Small intestine (tissue), 7 donors: ENCODE measurements at regions not wholly inside any gene's neighbourhood (a gene's known extent, or its start where the extent isn't known, plus 50 kb on each side); places are given as distances from the start of the nearest gene placed in this dataset.
A peak's percentile ranks its signal among the peaks of the same experiment; 100 is the strongest.
"Not testable (repeated sequence)": the region's sequence is repeated elsewhere in the genome, so short reads cannot be mapped to it uniquely, and the experiment has no call there.

Experiments
- DNase-seq, 2 donors: peaks; one replicate each; pipeline versions ENCODE4 v3.0.0 to v3.0.0-alpha.2; 2013
- FAIRE-seq: peaks from 2 replicates; lab custom pipeline; 2012; peaks lifted over from hg19 to GRCh38; lab: Jason Lieb, UNC
- H3K27ac ChIP-seq, 3 donors: one replicate each; pipeline ENCODE4 v1.5.1; 2013; ENCODE audit warnings: low read length in 2 of 3, mild to moderate bottlenecking in 2 of 3, control low read depth in 1 of 3, inconsistent platforms in 1 of 3, low read depth in 1 of 3, moderate library complexity in 1 of 3
- H3K27me3 ChIP-seq, 3 donors: one replicate each; pipeline ENCODE4 v1.6.1; 2013; ENCODE audit warnings: low read length in 3 of 3, inconsistent platforms in 1 of 3; ENCODE audit not compliant: control insufficient read depth in 3 of 3, insufficient read depth in 3 of 3
- H3K36me3 ChIP-seq, 3 donors: one replicate each; pipeline ENCODE4 v1.6.1; 2013; ENCODE audit warnings: low read length in 3 of 3, inconsistent platforms in 1 of 3, low read depth in 1 of 3, mild to moderate bottlenecking in 1 of 3, moderate library complexity in 1 of 3; ENCODE audit not compliant: control insufficient read depth in 3 of 3, insufficient read depth in 2 of 3
- H3K4me1 ChIP-seq, 3 donors: one replicate each; pipeline ENCODE4 v1.6.1; 2013; ENCODE audit warnings: low read length in 2 of 3, inconsistent platforms in 1 of 3, low read depth in 1 of 3, mild to moderate bottlenecking in 1 of 3, moderate library complexity in 1 of 3; ENCODE audit not compliant: control insufficient read depth in 3 of 3, insufficient read depth in 2 of 3
- H3K4me3 ChIP-seq, 3 donors: one replicate each; pipeline ENCODE4 v1.5.1; 2013; ENCODE audit warnings: low read length in 3 of 3, control low read depth in 1 of 3, inconsistent platforms in 1 of 3, low read depth in 1 of 3, mild to moderate bottlenecking in 1 of 3, moderate library complexity in 1 of 3
- H3K9me3 ChIP-seq, 2 donors: one replicate each; pipeline ENCODE4 v1.6.1; 2013; ENCODE audit warnings: low read depth in 1 of 2, low read length in 1 of 2; ENCODE audit not compliant: control insufficient read depth in 2 of 2, insufficient read depth in 1 of 2
- WGBS, 3 donors: extraction: QIAGEN DNeasy Blood & Tissue Kit; methylation state at CpG; one replicate each; pipeline ENCODE4 v1.1.7; 2013; 5-methylcytosine and 5-hydroxymethylcytosine counted together
- donor health status: healthy with polysubstance abuse.
- donor health status: control.
- donor health status: control.
- donor health status: Bipolar disorder and iron deficiency.
- donor health status: healthy.

DNA sequence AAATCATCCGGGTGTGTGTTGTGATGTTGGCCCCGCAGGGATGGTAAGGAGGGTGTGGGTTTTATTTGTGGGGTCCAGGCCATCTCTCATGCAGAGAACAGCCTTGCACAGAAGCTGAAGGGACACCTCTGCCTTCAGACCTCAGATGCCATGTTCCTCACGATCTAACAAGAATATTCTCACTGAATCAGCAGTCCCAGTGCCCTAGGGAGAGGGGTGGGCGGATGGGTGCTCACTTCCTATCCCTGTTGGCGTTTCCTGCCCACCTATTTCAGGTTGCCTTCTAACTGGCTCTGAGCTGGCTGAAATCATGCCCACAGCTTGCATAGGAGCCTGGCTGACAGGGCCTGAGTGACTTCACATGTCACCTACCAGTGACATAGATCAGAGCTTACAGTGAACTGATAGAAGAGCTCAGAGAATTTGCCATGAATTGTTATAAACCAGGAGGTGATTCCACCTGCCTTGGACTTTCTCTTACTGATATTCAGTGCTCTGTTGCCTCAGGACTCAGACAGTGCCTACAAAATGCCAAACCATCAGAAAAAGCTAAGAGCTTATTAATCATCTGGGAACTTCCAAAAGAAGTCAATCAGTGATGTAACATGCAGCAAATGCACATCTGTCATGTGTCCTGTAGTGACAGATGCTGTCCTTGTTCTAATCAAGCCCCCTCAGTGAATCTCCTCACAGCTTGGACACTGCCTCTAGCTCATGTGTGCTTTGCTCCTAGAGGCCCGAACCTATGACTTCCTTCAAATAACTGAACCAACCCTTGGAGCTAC lies 186.8 kb upstream of the ADRA1D start:
- no peaks in the 10 kb centered on the region for H3K9me3 ChIP-seq
- 79 to 82% (median 81%) methylated on average over 6 of the region's 6 CpGs for WGBS, 3 donors
- H3K4me3 ChIP-seq = no peak overlapping the region
- H3K27me3 ChIP-seq = no peaks in the 10 kb centered on the region
- H3K4me1 ChIP-seq = no peaks in the 10 kb centered on the region
- H3K27ac ChIP-seq = no peak overlapping the region
- FAIRE-seq (no peak), DNase-seq (no peak)
- H3K36me3 ChIP-seq = no peaks in the 10 kb centered on the region

DNA sequence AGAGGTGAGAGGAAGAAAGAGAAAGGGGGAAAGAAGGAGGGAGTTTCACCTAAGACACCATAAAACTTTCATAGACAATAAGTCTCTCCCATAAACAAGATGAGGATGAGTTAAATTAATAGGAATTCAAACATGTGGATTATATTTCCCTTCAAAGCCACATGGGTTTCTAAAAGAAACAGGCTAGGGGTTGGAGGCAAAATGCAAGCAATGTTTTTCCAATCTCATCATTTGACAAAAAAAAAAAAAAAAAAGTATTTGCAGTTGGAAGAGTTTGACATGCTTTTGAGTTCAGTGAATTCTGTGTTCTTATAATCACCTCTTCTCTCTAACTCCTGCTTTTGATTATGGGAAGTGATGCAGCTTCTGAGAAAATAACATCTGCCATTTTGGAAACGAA lies 186.1 kb upstream of the ADRA1D start:
- no peak for DNase-seq
- no peak for FAIRE-seq
- Histone ChIP-seq H3K27me3 (no peaks in the 10 kb centered on the region), H3K27ac (no peak overlapping the region), H3K4me3 (no peak overlapping the region), H3K36me3 (no peaks in the 10 kb centered on the region), H3K9me3 (no peaks in the 10 kb centered on the region), H3K4me1 (no peaks in the 10 kb centered on the region)
- 65 to 83% (median 68%) methylated on average over 1 of the region's 1 CpG for WGBS, 3 donors

DNA sequence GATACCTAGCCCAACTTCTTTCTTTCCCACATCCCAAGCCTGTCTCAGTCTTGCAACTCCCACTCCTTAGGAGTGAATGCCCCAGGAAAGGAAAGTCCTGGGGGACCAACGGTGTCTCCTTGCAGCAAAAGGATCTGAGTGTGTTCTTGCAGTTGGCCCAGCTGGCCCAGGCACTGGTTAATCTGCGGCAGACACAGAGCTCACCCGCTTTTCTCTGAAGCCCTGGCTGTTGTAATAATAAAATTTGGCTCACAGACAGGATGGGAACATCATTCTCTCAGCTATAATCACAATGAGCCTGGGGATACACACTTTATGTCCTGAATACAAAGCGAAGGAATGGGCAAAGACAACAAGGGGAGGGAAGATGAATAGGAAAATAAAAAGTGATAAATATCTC lies 185.6 kb upstream of the ADRA1D start:
- Histone ChIP-seq H3K4me1 (no peaks in the 10 kb centered on the region), H3K27ac (no peak overlapping the region), H3K27me3 (no peaks in the 10 kb centered on the region), H3K9me3 (no peaks in the 10 kb centered on the region), H3K36me3 (no peaks in the 10 kb centered on the region), H3K4me3 (no peak overlapping the region)
- 73 to 83% (median 76%) methylated on average over 4 of the region's 4 CpGs for WGBS, 3 donors
- FAIRE-seq = no peak
- DNase-seq = no peak

DNA sequence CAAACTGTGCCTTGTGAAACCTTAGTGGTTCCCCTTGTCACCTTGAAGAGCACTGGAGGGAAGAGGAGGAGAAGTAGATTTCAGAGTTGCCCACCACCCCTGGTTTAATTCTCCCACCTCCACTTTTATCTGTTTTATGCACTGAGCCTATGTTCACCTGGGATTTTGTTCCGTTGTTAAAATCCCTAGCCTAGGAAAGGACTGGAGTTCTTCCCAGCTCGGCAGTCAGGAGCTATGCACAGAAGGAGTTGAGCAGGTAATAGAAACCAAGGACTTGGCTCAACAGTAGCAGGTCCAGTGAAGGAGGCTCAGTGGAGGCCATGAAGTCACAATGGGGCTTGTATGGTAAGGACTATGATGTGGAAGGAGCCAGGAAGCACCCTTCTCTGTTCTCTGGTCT lies 182.4 kb upstream of the ADRA1D start:
- FAIRE-seq = no peak
- H3K4me3 ChIP-seq = no peak overlapping the region
- WGBS, 3 donors = 68 to 87% (median 84%) methylated on average over 2 of the region's 2 CpGs

DNA sequence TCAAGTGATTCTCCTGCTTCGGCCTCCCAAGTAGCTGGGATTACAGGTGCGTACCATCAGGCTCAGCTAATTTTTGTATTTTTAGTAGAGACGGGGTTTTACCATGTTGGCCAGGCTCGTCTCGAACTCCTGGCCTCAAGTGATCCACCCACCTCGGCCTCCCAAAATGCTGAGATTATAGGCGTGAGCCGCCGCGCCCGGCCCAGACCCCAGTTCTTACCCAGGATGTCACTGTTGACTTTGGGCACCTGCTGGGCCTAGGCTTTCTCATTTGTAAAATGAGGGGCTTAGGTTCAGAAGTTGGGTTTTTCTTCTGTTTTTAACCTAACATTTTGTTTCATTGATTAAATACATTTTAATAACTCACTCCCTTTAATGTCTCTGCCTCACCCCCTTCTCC lies 181.7 kb upstream of the ADRA1D start:
- H3K36me3 ChIP-seq, FAIRE-seq, H3K4me1 ChIP-seq, H3K9me3 ChIP-seq, H3K27ac ChIP-seq, H3K4me3 ChIP-seq, H3K27me3 ChIP-seq, DNase-seq: not testable (repeated sequence)
- WGBS, 3 donors = 85 to 89% (median 86%) methylated on average over 11 of the region's 11 CpGs

More for the DNA sequence above, 182.4 kb upstream of the ADRA1D start:
- Histone ChIP-seq H3K9me3 (no peaks in the 10 kb centered on the region), H3K27me3 (no peaks in the 10 kb centered on the region), H3K36me3 (no peaks in the 10 kb centered on the region), H3K4me1 (no peaks in the 10 kb centered on the region), H3K27ac (no peak overlapping the region)
- no peak for DNase-seq

DNA sequence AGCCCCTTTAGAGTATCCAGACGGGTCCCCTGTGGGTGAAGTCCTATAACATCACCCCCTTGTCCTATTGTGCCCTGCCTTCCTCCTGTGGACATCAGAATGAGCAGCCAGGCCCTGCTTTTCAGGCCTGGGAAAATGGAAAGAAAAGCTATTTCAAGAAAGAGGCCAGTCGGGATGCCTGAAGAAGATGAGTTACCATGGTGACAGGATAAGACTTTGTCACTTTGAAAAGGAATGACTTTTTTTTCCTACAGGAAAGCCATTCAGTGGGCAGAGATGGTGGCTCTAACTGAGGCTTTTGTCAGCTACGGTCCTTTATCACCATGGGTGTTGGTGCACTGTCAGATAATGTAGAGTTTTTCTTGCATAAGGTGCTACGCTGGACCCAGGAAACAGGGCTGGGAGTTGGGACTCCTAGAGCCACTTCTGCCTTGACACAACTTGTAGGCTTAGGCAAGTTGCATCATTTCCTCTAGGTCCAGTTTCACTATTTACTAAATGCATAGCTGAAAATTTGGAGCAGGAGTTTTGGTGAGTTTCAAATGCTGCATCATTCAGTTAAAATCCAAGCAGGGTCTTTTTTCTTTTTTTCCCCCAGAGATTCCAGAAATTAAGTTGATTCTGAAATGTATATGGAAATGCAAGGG lies 179.0 kb upstream of the ADRA1D start:
- FAIRE-seq = no peak
- no peak for DNase-seq
- H3K36me3 ChIP-seq = no peaks in the 10 kb centered on the region
- no peaks in the 10 kb centered on the region for H3K27me3 ChIP-seq
- WGBS, 3 donors = 69 to 70% (median 70%) methylated on average over 4 of the region's 4 CpGs
- H3K4me1 ChIP-seq = no peaks in the 10 kb centered on the region
- peak overlapping the region in 1 of 3 donors; percentile 0 for H3K27ac ChIP-seq
- no peak overlapping the region for H3K4me3 ChIP-seq
- no peaks in the 10 kb centered on the region for H3K9me3 ChIP-seq

DNA sequence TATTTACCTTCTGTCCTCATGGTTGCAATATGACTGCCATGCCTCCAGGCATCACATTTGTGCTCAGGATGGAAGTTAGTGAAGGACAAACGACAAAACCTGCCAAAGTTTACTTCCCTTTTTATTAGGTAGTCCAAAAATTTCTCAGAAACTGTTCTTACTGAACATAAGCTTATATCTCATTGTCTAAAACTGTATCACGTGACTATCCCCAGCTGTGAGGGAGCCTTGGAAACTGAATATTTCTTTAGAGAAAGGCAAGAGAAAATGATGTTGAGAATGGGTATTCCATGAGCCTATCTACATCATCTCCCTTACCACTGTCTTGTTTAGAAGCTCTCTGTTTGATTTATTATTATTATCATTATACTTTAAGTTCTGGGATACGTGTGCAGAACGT lies 169.1 kb upstream of the ADRA1D start:
- Histone ChIP-seq H3K9me3 (no peaks in the 10 kb centered on the region), H3K27ac (no peak overlapping the region), H3K27me3 (no peaks in the 10 kb centered on the region), H3K36me3 (no peaks in the 10 kb centered on the region), H3K4me3 (no peak overlapping the region), H3K4me1 (no peaks in the 10 kb centered on the region)
- WGBS, 3 donors = 65 to 74% (median 71%) methylated on average over 4 of the region's 4 CpGs
- FAIRE-seq (no peak), DNase-seq (no peak)

DNA sequence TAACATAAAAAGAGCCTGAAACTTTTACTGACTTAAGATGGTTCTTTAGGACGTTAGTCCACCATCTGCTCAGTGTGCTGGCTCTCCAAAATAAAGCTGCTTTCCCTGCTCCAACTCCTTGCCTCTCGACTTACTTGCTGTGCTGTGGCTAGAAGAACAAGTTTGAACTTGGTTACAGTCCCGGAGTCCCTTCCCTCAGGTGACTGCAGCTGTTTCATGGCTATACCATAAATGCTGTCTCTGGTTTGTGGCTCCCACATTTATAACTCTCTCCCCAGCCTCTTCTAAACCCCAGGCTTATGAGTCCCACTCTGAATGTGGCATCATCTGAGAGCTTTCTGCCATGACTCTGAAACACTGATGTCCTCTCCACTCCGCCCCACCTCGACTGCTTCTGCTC lies 166.2 kb upstream of the ADRA1D start:
- FAIRE-seq = no peak
- H3K4me3 ChIP-seq = no peak overlapping the region
- WGBS, 3 donors = 63 to 66% (median 63%) methylated on average over 5 of the region's 5 CpGs

More for the DNA sequence above, 166.2 kb upstream of the ADRA1D start:
- no peaks in the 10 kb centered on the region for H3K27me3 ChIP-seq
- H3K4me1 ChIP-seq = no peaks in the 10 kb centered on the region
- H3K9me3 ChIP-seq = no peaks in the 10 kb centered on the region
- no peak for DNase-seq
- H3K36me3 ChIP-seq = no peaks in the 10 kb centered on the region
- no peak overlapping the region for H3K27ac ChIP-seq
